ENCODE measurements at regions not wholly inside any gene's neighbourhood (a gene's known extent, or its start where the extent isn't known, plus 50 kb on each side); places are given as distances from the start of the nearest gene placed in this dataset.
A peak's percentile ranks its signal among the peaks of the same experiment; 100 is the strongest.

DNA sequence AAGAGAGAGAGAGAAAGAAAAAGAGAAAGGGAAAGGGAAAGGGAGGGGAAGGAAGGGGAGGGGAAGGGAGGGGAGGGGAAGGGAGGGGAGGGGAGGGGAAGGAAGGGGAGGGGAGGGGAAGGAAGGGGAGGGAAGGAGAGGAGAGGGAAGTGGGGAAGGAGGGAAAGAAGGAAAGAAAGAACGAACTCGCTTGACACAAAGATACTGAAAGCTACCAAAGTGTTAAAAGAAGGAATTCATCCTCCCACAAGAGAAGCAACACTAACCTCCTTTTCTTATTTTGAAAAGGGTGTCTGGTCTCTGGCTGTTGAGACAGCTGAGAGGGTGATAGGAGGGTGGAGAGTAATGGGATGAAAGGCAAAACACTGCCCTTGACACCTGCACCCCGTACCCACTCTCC lies 172.6 kb downstream of the SHANK2 start (continued):
- TF ChIP-seq ZNF462 (CRISPR knock-in tag; IDR thresholded peaks at IDR 0.05) (no peak), NANOG (IDR thresholded peaks at IDR 0.05; ENCODE audit: borderline replicate concordance) (no peak), EZH2phosphoT487 (IDR thresholded peaks at IDR 0.05; ENCODE audit: unreplicated experiment) (no peak)

DNA sequence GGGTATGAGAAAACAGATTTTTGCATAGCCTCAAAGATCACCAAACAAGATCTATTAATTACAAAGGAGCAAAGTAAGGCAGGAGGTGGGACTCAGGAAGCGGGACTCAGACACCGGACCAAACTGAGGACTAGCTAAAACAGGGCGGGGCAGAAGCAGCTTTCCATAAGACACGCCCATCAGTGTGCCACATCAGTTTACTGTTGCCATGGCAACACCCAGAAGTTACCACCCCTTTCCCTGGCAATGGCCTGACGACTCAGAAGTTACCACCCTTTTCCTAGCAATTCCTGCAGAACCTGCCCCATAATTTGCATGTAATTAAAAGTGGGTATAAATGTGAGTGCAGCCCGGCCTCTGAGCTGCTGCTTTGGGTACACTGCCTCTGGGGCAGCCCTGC lies 173.9 kb downstream of the SHANK2 start:
- no peaks in the 10 kb centered on the region for H3K79me2 ChIP-seq (replicated peaks; ENCODE audit: insufficient read depth)
- Mint-ChIP-seq H3K27ac (no peak overlapping the region), H3K4me3 (no peak overlapping the region), H3K9me3 (peaks cover 16% of the 10 kb centered on the region), H3K36me3 (ENCODE audit: low read depth) (peaks cover 58% of the 10 kb centered on the region), H3K27me3 (ENCODE audit: insufficient read depth, low read depth, poor library complexity) (peaks cover 2% of the 10 kb centered on the region), H3K4me1 (peaks cover 18% of the 10 kb centered on the region)
- H3K36me3 ChIP-seq (ENCODE audit: insufficient read depth), result no peaks in the 10 kb centered on the region
- no peaks in the 10 kb centered on the region for H3K27me3 ChIP-seq (ENCODE audit: insufficient read depth)
- DNase-seq (ENCODE audit: low spot score) (peak; percentile 51), ATAC-seq (no peak)
- no peak overlapping the region for H2AFZ ChIP-seq
- H3K27ac ChIP-seq (ENCODE audit: low read depth), result no peak overlapping the region
- H3F3A ChIP-seq (replicated peaks; ENCODE audit: low read depth), result no peaks in the 10 kb centered on the region
- no peak overlapping the region for H3K4me2 ChIP-seq
- H3K9me2 ChIP-seq (ENCODE audit: insufficient read depth), result no peaks in the 10 kb centered on the region
- H3K4me3 ChIP-seq, result no peak overlapping the region
- no peaks in the 10 kb centered on the region; the same call in 1 of the 2 replicates for H4K20me1 ChIP-seq (replicated peaks; ENCODE audit: insufficient read depth)
- no peaks in the 10 kb centered on the region for H3K4me1 ChIP-seq (ENCODE audit: insufficient read depth)
- TF ChIP-seq STAT1 (IDR thresholded peaks at IDR 0.05; ENCODE audit: unreplicated experiment) (no peak), POLR2AphosphoS5 (IDR thresholded peaks at IDR 0.05; ENCODE audit: low read depth) (no peak), NANOG (IDR thresholded peaks at IDR 0.05; ENCODE audit: borderline replicate concordance) (no peak), CREB1 (CRISPR knock-in tag; IDR thresholded peaks at IDR 0.05; ENCODE audit: low read depth) (no peak), ZNF114 (CRISPR knock-in tag; IDR thresholded peaks at IDR 0.05) (no peak), EZH2 (IDR thresholded peaks at IDR 0.05; ENCODE audit: low read depth, unreplicated experiment) (no peak), ZNF462 (CRISPR knock-in tag; IDR thresholded peaks at IDR 0.05) (no peak)
- TF ChIP-seq, protein P1, sequence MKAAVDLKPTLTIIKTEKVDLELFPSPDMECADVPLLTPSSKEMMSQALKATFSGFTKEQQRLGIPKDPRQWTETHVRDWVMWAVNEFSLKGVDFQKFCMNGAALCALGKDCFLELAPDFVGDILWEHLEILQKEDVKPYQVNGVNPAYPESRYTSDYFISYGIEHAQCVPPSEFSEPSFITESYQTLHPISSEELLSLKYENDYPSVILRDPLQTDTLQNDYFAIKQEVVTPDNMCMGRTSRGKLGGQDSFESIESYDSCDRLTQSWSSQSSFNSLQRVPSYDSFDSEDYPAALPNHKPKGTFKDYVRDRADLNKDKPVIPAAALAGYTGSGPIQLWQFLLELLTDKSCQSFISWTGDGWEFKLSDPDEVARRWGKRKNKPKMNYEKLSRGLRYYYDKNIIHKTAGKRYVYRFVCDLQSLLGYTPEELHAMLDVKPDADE (IDR thresholded peaks at IDR 0.05), result no peak
